ENCODE measurements at regions not wholly inside any gene's neighbourhood (a gene's known extent, or its start where the extent isn't known, plus 50 kb on each side); places are given as distances from the start of the nearest gene placed in this dataset.
A peak's percentile ranks its signal among the peaks of the same experiment; 100 is the strongest.

DNA sequence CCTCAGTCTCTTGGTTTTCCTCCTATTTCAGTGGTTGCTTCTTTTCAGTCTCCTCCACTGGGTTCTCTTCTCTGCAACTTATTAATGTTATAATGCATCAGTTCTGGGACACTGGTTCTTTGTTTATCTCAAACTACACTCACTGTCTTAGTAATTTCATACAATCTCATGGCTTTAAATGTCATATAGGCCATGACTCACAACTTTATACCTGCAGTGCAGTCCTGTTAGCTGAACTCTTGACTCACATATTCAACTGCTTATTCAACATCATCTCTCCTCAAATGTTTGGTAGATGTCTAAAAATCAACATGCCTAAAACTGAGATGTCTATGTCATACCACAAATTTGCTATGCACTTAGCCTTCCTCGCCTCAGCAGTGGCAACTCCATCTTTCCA lies 101.2 kb upstream of the PALS2 start:
- no peak overlapping the region for H3K4me2 ChIP-seq (ENCODE audit: extremely low read depth, insufficient read depth, low read length)

DNA sequence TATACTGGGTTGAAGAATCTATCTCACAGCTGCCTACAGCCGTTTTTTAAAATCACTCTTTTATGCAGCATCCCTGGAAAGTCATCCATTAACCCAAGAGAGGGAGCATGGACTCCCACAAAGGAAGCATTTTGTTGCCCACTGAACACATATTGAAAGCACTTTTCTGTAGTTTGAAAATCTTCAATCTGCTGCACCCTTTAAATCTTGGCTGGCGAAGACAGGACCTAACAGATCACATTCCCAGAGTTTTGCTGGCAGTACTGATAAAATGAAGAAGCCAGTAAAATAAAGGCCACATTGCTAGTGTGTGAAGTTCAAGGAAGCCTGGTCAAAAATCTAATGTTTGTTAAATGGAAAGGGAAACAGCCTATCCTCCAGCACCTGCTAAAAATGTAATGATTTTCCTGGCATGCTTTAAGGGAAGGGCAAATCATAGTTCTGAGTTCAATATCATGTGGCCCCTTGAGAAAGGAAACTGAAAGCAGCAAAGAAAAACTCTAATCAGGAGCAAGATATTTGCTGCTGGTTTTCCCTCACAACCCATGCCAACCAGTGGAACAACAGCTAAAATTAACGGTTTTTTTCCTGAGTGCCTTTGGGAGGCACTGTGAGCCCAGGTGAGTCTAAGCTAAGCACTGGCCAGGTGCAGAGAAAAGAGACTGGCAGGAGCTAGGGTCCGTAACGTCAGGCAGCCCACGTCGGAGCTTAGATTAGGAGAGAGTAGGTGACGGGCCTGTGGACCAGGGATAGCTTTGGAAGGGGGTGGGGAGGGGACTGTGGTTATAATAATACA lies 97.9 kb upstream of the PALS2 start:
- Histone ChIP-seq H3K27ac (ENCODE audit: insufficient read depth, low read length) (no peak overlapping the region), H3K9me3 (ENCODE audit: control insufficient read depth, insufficient read depth, low read depth, low read length) (no peaks in the 10 kb centered on the region), H2AFZ (ENCODE audit: low read length) (no peak overlapping the region), H3K36me3 (ENCODE audit: control insufficient read depth, insufficient read depth, low read length) (no peaks in the 10 kb centered on the region), H3K79me2 (ENCODE audit: control insufficient read depth, insufficient read depth, low read length) (no peaks in the 10 kb centered on the region), H4K20me1 (ENCODE audit: control insufficient read depth, extremely low read depth, insufficient read depth, low read length) (no peaks in the 10 kb centered on the region), H3K9ac (ENCODE audit: insufficient read depth, low read length) (no peak overlapping the region), H3K4me2 (ENCODE audit: extremely low read depth, insufficient read depth, low read length) (no peak overlapping the region), H3K4me1 (ENCODE audit: control insufficient read depth, extremely low read depth, insufficient read depth, low read length) (peaks cover 4% of the 10 kb centered on the region), H3K27me3 (ENCODE audit: control insufficient read depth, insufficient read depth, low read length) (no peaks in the 10 kb centered on the region), H3K4me3 (replicated peaks in 1 of 4; ENCODE audit: control extremely low read depth in 1 of 4, insufficient read depth in 1 of 4, low read depth in 3 of 4, low read length in 4 of 4) (no peak overlapping the region)
- no peak for DNase-seq (ENCODE audit: low read depth in 2 of 2)
- TF ChIP-seq EZH2 (IDR thresholded peaks at IDR 0.05; ENCODE audit: low read length, missing control alignments) = no peak
- TF ChIP-seq, protein P1, sequence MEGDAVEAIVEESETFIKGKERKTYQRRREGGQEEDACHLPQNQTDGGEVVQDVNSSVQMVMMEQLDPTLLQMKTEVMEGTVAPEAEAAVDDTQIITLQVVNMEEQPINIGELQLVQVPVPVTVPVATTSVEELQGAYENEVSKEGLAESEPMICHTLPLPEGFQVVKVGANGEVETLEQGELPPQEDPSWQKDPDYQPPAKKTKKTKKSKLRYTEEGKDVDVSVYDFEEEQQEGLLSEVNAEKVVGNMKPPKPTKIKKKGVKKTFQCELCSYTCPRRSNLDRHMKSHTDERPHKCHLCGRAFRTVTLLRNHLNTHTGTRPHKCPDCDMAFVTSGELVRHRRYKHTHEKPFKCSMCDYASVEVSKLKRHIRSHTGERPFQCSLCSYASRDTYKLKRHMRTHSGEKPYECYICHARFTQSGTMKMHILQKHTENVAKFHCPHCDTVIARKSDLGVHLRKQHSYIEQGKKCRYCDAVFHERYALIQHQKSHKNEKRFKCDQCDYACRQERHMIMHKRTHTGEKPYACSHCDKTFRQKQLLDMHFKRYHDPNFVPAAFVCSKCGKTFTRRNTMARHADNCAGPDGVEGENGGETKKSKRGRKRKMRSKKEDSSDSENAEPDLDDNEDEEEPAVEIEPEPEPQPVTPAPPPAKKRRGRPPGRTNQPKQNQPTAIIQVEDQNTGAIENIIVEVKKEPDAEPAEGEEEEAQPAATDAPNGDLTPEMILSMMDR (conservative IDR thresholded peaks at IDR 0.05 in 1 of 2, IDR thresholded peaks at IDR 0.05 in 1 of 2; ENCODE audit: low read depth in 1 of 2, low read length in 2 of 2) = no peak

More for the DNA sequence above, 101.2 kb upstream of the PALS2 start:
- Histone ChIP-seq H3K27ac (ENCODE audit: insufficient read depth, low read length) (no peak overlapping the region), H3K4me3 (replicated peaks in 1 of 4; ENCODE audit: control extremely low read depth in 1 of 4, insufficient read depth in 1 of 4, low read depth in 3 of 4, low read length in 4 of 4) (no peak overlapping the region), H3K9me3 (ENCODE audit: control insufficient read depth, insufficient read depth, low read depth, low read length) (no peaks in the 10 kb centered on the region), H3K79me2 (ENCODE audit: control insufficient read depth, insufficient read depth, low read length) (no peaks in the 10 kb centered on the region), H3K27me3 (ENCODE audit: control insufficient read depth, insufficient read depth, low read length) (no peaks in the 10 kb centered on the region), H4K20me1 (ENCODE audit: control insufficient read depth, extremely low read depth, insufficient read depth, low read length) (no peaks in the 10 kb centered on the region), H3K36me3 (ENCODE audit: control insufficient read depth, insufficient read depth, low read length) (no peaks in the 10 kb centered on the region), H3K9ac (ENCODE audit: insufficient read depth, low read length) (no peak overlapping the region), H3K4me1 (ENCODE audit: control insufficient read depth, extremely low read depth, insufficient read depth, low read length) (peaks cover 2% of the 10 kb centered on the region), H2AFZ (ENCODE audit: low read length) (no peak overlapping the region)
- no peak for TF ChIP-seq EZH2 (IDR thresholded peaks at IDR 0.05; ENCODE audit: low read length, missing control alignments)
- DNase-seq (ENCODE audit: low read depth in 2 of 2) = no peak

DNA sequence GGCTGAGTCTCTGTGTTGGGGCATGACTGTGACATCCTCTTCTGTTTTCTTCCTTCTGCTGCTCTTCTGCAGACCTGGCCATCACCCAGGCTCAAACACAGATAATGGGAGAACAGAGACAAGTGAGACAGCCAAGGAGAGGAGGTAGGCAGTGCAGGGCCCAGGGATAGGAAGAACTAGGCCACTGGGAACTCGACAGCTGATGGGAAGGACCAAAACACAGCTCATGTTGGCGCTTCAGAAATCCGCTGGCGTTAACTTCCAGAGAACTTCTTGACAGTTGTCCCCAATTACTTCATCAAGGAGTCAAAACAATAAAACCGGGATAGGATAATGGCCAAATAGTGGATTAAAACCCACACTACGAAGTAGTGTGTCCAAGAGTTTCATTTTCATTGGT lies 97.0 kb upstream of the PALS2 start:
- Histone ChIP-seq H3K4me2 (ENCODE audit: extremely low read depth, insufficient read depth, low read length) (peak overlapping the region; percentile 41), H3K36me3 (ENCODE audit: control insufficient read depth, insufficient read depth, low read length) (no peaks in the 10 kb centered on the region), H3K9me3 (ENCODE audit: control insufficient read depth, insufficient read depth, low read depth, low read length) (no peaks in the 10 kb centered on the region), H2AFZ (ENCODE audit: low read length) (peak overlapping the region; percentile 28), H4K20me1 (ENCODE audit: control insufficient read depth, extremely low read depth, insufficient read depth, low read length) (no peaks in the 10 kb centered on the region), H3K27ac (ENCODE audit: insufficient read depth, low read length) (no peak overlapping the region), H3K9ac (ENCODE audit: insufficient read depth, low read length) (no peak overlapping the region), H3K79me2 (ENCODE audit: control insufficient read depth, insufficient read depth, low read length) (no peaks in the 10 kb centered on the region), H3K4me3 (replicated peaks in 1 of 4; ENCODE audit: control extremely low read depth in 1 of 4, insufficient read depth in 1 of 4, low read depth in 3 of 4, low read length in 4 of 4) (no peak overlapping the region), H3K27me3 (ENCODE audit: control insufficient read depth, insufficient read depth, low read length) (no peaks in the 10 kb centered on the region), H3K4me1 (ENCODE audit: control insufficient read depth, extremely low read depth, insufficient read depth, low read length) (peaks cover 4% of the 10 kb centered on the region)
- TF ChIP-seq, protein P1 (conservative IDR thresholded peaks at IDR 0.05 in 1 of 2, IDR thresholded peaks at IDR 0.05 in 1 of 2; ENCODE audit: low read depth in 1 of 2, low read length in 2 of 2) = no peak
- no peak for TF ChIP-seq EZH2 (IDR thresholded peaks at IDR 0.05; ENCODE audit: low read length, missing control alignments)
- DNase-seq (ENCODE audit: low read depth in 2 of 2) = no peak

Measured in fibroblast of lung (primary cell).